ENCODE measurements at regions not wholly inside any gene's neighbourhood (a gene's known extent, or its start where the extent isn't known, plus 50 kb on each side); places are given as distances from the start of the nearest gene placed in this dataset.

GRCh38 chr13:105630431-105630830 is 905.0 kb downstream of the EFNB2 start:
- H3K36me3 ChIP-seq (ENCODE audit: low read depth), result no peaks in the 10 kb centered on the region
- DNase-seq (no peak), ATAC-seq (no peak)
- no peak for TF ChIP-seq CTCF (IDR thresholded peaks at IDR 0.05)
- H3K9me3 ChIP-seq, result no peaks in the 10 kb centered on the region
- intact Hi-C loops (cut with DNase I, micrococcal nuclease), result no loop called here
- H3K4me3 ChIP-seq, result no peak overlapping the region
- H3K4me1 ChIP-seq (ENCODE audit: low read depth), result no peaks in the 10 kb centered on the region

- intact Hi-C loops (cut with DNase I, micrococcal nuclease), result no loop called here
- ATAC-seq, result no peak
- no peaks in the 10 kb centered on the region for H3K4me1 ChIP-seq (ENCODE audit: low read depth)
Measured at GRCh38 chr13:105627270-105627669, 908.2 kb downstream of the EFNB2 start.

DNA sequence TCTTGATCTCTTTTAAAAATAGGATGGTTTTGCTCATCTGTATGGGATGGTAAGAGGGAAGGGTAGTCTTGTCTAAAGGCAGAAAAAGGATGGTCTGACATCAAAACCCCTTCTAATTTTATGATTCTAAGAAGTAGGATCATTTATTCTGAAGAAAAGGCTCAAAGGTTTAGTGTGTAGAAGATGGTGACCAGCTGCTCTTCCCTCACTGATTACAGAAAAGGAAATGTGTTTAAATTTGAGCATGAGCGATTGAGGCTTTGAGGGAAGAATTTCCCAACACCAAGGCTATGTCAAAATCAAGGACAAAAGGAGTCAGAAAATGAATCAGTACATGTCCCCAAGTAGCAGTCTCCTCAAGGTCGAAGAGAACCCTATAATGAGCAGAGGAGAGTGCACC is 909.8 kb downstream of the EFNB2 start:
- H3K36me3 ChIP-seq (ENCODE audit: low read depth), result no peaks in the 10 kb centered on the region
- H3K9me3 ChIP-seq, result no peaks in the 10 kb centered on the region
- TF ChIP-seq CTCF (IDR thresholded peaks at IDR 0.05), result no peak
- DNase-seq, result no peak
- intact Hi-C loops (cut with DNase I, micrococcal nuclease), result no loop called here
- no peaks in the 10 kb centered on the region for H3K4me1 ChIP-seq (ENCODE audit: low read depth)
- no peak for ATAC-seq
- no peak overlapping the region for H3K4me3 ChIP-seq

More at GRCh38 chr13:105627270-105627669, 908.2 kb downstream of the EFNB2 start:
- no peak for TF ChIP-seq CTCF (IDR thresholded peaks at IDR 0.05)
- no peak for DNase-seq
- no peak overlapping the region for H3K4me3 ChIP-seq
- no peaks in the 10 kb centered on the region for H3K36me3 ChIP-seq (ENCODE audit: low read depth)
- no peaks in the 10 kb centered on the region for H3K9me3 ChIP-seq

DNA sequence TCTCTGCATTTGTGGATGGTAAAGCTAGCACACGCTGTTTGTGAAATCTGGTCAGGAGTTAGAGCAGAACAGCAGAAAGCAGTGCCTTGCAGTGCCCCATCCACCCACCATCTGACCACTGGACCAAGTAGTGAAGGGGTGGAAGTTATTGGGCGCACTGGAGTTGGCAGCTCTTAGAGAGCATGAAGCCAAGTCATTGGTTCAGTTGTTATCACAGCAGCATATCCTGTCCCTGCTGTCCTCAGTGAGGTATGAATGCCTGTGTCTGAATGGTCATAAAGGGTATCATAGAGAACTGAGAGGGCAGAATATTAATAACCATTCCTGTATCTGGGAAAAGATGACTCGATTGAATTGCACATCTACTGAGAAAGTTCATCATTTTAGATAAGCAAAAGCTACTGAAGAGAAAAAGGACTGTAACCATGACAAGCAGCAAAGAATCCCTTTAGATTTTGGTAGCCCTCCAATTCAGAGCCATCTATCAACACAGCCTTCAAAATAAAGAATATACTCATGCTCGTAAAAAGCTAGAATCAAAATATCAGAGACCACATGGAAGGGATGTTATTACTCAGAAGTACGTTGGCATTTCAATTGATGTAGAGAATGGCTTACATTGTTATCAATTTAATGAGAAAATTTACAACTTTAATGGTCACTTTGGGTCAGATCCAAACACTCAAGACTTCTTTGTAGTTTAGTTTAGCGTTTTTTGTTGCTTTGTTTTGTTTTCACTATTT is 919.0 kb downstream of the EFNB2 start:
- Histone ChIP-seq H3K4me1 (ENCODE audit: low read depth) (no peaks in the 10 kb centered on the region), H3K4me3 (no peak overlapping the region), H3K9me3 (no peaks in the 10 kb centered on the region), H3K36me3 (ENCODE audit: low read depth) (no peaks in the 10 kb centered on the region)
- no peak for TF ChIP-seq CTCF (IDR thresholded peaks at IDR 0.05)
- intact Hi-C loops (cut with DNase I, micrococcal nuclease), result no loop called here
- DNase-seq (no peak), ATAC-seq (no peak)

DNA sequence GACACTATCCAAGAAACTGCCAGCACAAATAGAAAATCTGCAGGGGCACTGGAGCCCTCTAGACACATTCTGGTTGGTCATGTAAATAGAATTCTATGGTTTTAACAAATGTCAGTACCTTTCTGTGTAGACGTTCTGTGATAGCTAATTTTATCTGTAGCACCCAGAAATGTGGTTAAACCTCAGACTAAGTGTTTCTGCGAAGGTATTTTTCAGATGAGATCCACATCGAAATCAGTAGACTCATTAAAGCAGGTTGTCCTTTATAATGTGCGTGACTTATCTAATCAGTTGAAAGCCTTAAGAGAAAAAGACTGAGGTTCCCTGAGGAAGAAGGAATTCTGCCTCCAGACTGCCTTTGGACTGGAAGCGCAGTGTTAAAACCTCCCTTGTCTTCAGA is 922.9 kb downstream of the EFNB2 start:
- intact Hi-C loops (cut with DNase I, micrococcal nuclease), result no loop called here
- H3K9me3 ChIP-seq, result no peaks in the 10 kb centered on the region
- DNase-seq, result no peak
- H3K4me3 ChIP-seq, result no peak overlapping the region
- no peak for TF ChIP-seq CTCF (IDR thresholded peaks at IDR 0.05)
- H3K36me3 ChIP-seq (ENCODE audit: low read depth), result no peaks in the 10 kb centered on the region
- ATAC-seq, result no peak
- no peaks in the 10 kb centered on the region for H3K4me1 ChIP-seq (ENCODE audit: low read depth)

GRCh38 chr13:105611424-105611823 is 924.0 kb downstream of the EFNB2 start:
- TF ChIP-seq CTCF (IDR thresholded peaks at IDR 0.05), result no peak
- DNase-seq, result no peak
- Histone ChIP-seq H3K36me3 (ENCODE audit: low read depth) (no peaks in the 10 kb centered on the region), H3K9me3 (no peaks in the 10 kb centered on the region), H3K4me3 (no peak overlapping the region), H3K4me1 (ENCODE audit: low read depth) (no peaks in the 10 kb centered on the region)
- intact Hi-C loops (cut with DNase I, micrococcal nuclease), result no loop called here
- no peak for ATAC-seq
